GM12874 (cell line): ENCODE measurements at regions not wholly inside any gene's neighbourhood (a gene's known extent, or its start where the extent isn't known, plus 50 kb on each side); places are given as distances from the start of the nearest gene placed in this dataset.

Experiments used
- TF ChIP-seq, protein P1 (sequence below): IDR thresholded peaks from 2 replicates; pipeline ENCODE4 v1.5.1; 2011; ENCODE audit warnings: low read depth, mild to moderate bottlenecking, control low read depth, low read length, moderate library complexity; ENCODE audit not compliant: insufficient read depth

DNA sequence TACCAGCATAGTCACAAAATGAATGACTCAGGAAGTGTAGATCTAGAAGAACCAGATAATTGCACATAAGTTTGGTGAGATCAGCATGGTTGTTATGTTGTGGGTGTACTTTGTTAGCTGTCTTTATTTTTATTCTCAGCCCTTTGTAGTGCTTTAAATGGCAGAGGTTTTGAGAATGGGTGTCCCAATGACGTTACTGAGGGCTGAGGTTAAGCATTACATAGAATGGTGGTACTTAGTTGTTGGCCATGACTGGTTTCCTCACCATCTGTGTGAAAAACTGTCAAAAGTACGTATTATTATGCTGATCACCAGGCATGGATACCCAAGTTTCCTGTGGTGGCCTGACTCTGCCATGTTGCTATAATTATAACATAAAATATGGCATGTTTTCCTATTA, 165.8 kb downstream of the UBE2E3 start:
- TF ChIP-seq, protein P1, sequence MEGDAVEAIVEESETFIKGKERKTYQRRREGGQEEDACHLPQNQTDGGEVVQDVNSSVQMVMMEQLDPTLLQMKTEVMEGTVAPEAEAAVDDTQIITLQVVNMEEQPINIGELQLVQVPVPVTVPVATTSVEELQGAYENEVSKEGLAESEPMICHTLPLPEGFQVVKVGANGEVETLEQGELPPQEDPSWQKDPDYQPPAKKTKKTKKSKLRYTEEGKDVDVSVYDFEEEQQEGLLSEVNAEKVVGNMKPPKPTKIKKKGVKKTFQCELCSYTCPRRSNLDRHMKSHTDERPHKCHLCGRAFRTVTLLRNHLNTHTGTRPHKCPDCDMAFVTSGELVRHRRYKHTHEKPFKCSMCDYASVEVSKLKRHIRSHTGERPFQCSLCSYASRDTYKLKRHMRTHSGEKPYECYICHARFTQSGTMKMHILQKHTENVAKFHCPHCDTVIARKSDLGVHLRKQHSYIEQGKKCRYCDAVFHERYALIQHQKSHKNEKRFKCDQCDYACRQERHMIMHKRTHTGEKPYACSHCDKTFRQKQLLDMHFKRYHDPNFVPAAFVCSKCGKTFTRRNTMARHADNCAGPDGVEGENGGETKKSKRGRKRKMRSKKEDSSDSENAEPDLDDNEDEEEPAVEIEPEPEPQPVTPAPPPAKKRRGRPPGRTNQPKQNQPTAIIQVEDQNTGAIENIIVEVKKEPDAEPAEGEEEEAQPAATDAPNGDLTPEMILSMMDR = no peak

DNA sequence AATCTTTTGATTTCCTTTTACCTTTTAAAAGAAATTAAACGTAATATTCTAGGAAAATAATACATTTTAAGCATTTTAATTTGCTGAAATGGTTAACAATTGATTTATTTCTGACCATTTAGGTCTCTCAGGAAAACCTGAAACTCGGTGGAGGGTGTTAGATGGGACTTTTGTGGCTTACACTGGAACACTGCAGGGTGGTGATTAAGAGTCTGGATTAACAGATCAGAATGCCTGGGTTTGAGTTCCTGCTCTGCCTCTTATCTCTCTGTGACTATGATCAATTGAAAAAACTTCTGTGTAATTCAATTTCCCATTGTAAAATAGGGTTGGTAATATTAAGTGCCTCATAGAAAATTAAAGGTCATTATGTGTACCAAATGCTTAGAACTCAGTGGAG, 168.7 kb downstream of the UBE2E3 start:
- TF ChIP-seq, protein P1 = no peak

DNA sequence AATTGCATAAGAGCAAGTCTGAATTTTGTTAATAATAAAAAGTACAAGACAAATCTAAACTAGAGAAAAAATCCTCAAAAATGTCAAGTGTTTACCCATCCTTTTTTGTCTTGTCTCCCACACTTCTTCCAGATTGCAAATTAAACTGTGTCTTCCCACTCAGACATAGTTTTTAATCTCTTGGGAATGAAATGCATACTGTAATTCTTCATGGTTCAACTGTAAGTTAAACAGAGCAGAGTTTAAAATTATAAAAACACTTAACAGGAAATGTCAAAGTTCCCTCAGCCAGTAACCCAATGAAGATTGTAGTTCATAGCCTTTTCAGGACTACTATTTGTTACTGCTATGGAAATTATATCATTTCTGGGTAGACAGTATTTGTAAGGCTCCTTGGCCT, 171.8 kb downstream of the UBE2E3 start:
- TF ChIP-seq, protein P1 = no peak

DNA sequence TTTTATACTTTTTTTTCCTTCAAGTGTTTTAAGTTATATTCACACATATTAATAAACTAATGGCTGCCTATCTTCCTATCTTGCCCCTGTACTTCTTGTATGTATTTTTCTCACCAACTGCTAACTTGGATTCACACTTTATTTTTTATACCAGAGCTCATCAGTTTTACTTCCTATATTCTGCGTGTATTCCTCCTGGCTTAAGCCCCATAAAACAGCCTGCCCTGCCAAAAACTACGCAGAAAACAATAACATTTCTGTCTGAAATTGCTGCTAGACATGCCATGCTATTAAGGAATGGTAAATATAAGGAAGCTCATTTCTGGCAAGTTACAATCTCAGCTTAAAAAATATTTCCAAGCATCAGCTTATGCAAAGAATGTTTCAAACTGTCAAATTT, 172.3 kb downstream of the UBE2E3 start:
- TF ChIP-seq, protein P1 = no peak

DNA sequence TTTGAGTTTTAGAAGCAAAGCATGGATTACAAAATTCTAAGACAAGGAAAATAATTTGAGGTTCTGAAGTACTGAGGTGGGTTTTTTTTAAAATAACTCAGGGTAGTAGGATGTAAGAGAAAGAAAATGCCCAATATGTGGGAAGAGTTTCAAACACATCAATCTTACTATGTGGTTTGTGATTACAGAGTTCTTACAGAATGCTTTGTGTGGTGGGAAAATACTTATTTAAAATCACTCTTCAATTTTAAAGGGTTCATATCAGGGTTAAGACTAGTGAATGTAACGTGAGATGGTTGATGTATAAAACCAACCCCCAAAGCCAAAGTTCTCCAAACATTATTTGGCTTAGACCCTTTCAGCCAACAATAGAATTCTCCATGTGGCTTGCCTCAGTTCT, 173.5 kb downstream of the UBE2E3 start:
- TF ChIP-seq, protein P1 = no peak

DNA sequence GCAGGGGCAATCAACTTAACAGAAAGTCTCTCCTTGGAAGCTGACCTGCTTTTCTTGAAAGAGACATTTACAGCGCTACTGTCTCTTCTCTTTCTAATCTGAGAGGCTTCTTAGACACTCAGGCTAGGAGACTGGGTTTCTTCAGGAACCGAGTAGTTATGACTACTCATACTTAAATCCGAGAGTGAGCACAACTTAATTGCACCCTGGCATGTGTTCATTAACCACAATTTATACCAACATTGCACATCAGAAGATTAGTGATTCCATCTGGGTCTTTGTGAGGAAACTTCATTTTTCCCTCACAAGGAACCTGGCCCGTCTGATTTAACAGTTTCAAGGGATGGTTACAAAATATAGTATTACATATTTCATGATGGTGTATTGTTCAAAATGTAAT, 176.9 kb downstream of the UBE2E3 start:
- TF ChIP-seq, protein P1 = no peak

DNA sequence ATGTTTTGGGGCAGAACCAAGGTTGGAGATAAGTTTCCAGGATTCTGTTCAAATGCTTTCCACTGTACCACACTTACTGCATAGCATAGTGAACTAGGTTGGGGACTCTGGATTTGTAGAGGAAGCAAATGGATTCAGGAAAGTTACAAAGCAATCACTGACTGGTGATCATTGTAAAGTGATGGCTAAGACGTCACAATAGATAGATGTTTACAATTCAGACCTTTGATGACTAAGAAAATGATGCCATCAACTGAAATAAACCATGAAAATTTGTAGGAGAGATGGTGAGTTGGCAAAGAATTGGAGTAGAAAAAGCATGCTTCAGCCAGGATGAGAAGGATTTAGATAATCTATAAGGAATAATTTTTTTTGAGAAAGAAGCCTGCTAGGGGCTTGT, 178.0 kb downstream of the UBE2E3 start:
- TF ChIP-seq, protein P1 = no peak

DNA sequence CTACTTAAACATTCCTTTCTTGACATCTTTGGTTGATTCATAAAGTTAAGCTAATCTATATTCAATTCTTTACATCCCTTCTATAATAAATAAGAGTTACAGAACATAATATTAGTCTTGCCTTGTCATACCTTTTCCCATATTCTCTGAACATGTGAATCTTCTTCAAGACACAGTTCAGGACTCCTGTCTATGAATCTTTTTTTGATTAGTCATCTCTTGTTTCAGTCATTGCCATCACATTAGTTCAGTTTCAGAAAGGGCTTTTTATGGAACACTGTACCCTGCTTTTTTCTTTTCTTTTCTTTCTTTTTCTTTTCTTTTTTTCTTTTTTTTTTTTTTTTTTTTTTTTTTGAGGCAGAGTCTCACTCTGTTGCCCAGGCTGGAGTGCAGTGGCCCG, 181.2 kb downstream of the UBE2E3 start:
- TF ChIP-seq, protein P1 = no peak
